ENCODE measurements at regions not wholly inside any gene's neighbourhood (a gene's known extent, or its start where the extent isn't known, plus 50 kb on each side); places are given as distances from the start of the nearest gene placed in this dataset.

DNA sequence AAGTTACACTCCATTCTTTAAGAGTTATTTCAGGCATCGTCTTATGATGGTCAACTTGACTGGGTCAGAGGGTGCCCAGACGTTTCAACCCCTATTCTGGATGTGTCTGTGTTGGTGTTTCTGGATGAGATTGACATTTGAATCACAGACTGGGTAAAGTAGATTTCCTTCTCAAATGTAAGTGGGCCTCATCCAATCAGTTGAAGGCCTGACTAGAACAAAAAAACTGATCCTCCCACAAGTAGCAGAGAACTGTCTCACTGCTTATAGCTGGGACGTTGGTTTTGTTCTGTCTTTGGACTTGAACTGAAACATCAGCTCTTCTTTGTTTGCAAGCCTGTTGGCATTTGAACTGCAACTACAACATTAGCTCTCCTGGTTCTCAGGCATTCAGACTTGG, 76.3 kb upstream of the LYZL1 start:
- TF ChIP-seq CTCF (IDR thresholded peaks at IDR 0.05) = no peak
- H3K27ac ChIP-seq = no peak overlapping the region
- H3K27me3 ChIP-seq = no peaks in the 10 kb centered on the region
- H3K4me1 ChIP-seq = no peaks in the 10 kb centered on the region
- H3K4me3 ChIP-seq = no peak overlapping the region
- no peak for DNase-seq
- no peaks in the 10 kb centered on the region for H3K36me3 ChIP-seq
- intact Hi-C loops (cut with DNase I; ENCODE audit: low total_unique reads) = no loop called here
- H3K9me3 ChIP-seq = peaks cover 0 to 13% (median 4%) of the 10 kb centered on the region in 3 donors

- no peaks in the 10 kb centered on the region for H3K27me3 ChIP-seq
- intact Hi-C loops (cut with DNase I; ENCODE audit: low total_unique reads) = no loop called here
- H3K4me1 ChIP-seq = no peaks in the 10 kb centered on the region
- H3K27ac ChIP-seq = no peak overlapping the region
- no peak for TF ChIP-seq CTCF (IDR thresholded peaks at IDR 0.05)
- H3K36me3 ChIP-seq = no peaks in the 10 kb centered on the region
- peaks cover 0 to 9% (median 0%) of the 10 kb centered on the region in 3 donors for H3K9me3 ChIP-seq
- no peak for DNase-seq
- no peak overlapping the region for H3K4me3 ChIP-seq
These were observed 74.3 kb upstream of the LYZL1 start for GRCh38 chr10:29214551-29214950.

DNA sequence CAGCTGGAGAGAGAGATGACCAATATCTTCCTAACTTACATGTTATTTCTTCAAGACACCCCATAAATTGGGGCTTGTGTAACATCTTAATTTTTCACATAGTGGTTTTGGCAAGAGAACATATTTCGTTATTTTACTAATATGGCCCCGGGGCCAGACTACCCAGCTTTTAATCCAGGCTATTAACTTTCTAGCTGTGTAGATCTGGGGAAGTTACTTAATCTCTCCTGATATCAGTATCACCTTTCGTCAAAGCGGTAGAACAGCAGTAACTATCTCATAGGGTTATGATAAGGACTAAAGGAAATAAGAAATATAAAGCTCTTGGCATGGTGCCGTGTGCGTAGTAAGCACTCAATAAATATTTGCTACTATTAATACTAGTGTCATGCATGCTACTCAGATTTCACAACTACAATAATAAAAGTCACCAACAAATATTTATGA, 71.6 kb upstream of the LYZL1 start:
- no peaks in the 10 kb centered on the region for H3K36me3 ChIP-seq
- H3K9me3 ChIP-seq = no peaks in the 10 kb centered on the region
- no peak overlapping the region for H3K27ac ChIP-seq
- no peaks in the 10 kb centered on the region for H3K4me1 ChIP-seq
- H3K27me3 ChIP-seq = peaks cover 0 to 8% of the 10 kb centered on the region in 2 donors
- TF ChIP-seq CTCF (IDR thresholded peaks at IDR 0.05) = no peak
- intact Hi-C loops (cut with DNase I; ENCODE audit: low total_unique reads) = no loop called here
- no peak for DNase-seq
- no peak overlapping the region for H3K4me3 ChIP-seq

DNA sequence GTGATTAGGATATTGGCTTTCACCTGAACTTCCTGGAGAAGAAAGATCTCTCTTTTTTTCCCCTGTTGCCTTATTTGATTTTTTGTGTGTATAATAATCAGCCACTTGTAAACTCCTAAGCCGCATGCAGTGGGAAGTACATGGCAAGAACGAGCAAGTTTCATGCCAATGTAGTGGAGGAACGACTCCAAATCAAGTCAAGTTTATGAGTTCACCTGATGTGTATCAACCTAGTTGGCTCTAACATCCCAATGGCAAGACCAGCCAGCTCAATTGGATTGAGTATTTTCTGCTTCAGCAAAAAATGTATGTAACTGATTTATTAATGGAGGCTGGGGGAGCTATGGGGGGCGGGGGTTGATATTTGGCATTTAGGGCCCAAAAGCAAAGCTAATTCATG, 65.5 kb upstream of the LYZL1 start:
- no peak for TF ChIP-seq CTCF (IDR thresholded peaks at IDR 0.05)
- peaks cover 0 to 14% of the 10 kb centered on the region in 2 donors for H3K27me3 ChIP-seq
- H3K4me1 ChIP-seq = no peaks in the 10 kb centered on the region
- no peak for DNase-seq
- no peak overlapping the region for H3K4me3 ChIP-seq
- no peaks in the 10 kb centered on the region for H3K36me3 ChIP-seq
- intact Hi-C loops (cut with DNase I; ENCODE audit: low total_unique reads) = no loop called here
- H3K9me3 ChIP-seq = no peaks in the 10 kb centered on the region
- H3K27ac ChIP-seq = no peak overlapping the region

DNA sequence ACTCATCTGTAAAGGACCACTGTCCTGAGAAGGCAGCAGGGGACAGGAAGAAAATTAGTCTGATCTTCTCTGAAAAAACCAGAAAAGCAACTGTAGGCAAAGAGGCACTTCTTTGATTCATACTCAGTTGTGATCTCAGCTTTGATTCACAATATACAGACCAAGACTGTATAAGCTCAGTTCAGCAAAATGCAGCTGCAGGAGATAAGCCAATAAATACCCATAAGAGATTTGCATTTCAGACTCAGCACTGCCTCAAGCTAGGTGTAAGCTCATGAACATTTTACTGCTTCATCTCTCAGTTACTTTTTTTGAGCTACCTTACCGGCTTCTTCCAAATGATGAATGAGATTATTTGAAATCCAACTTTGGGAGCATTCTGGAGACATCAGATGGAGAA, 64.2 kb upstream of the LYZL1 start:
- no peak for TF ChIP-seq CTCF (IDR thresholded peaks at IDR 0.05)
- H3K9me3 ChIP-seq = no peaks in the 10 kb centered on the region
- H3K27ac ChIP-seq = no peak overlapping the region
- no peak for DNase-seq
- H3K36me3 ChIP-seq = no peaks in the 10 kb centered on the region
- intact Hi-C loops (cut with DNase I; ENCODE audit: low total_unique reads) = no loop called here
- H3K27me3 ChIP-seq = peaks cover 0 to 14% of the 10 kb centered on the region in 2 donors
- H3K4me1 ChIP-seq = no peaks in the 10 kb centered on the region
- no peak overlapping the region for H3K4me3 ChIP-seq

DNA sequence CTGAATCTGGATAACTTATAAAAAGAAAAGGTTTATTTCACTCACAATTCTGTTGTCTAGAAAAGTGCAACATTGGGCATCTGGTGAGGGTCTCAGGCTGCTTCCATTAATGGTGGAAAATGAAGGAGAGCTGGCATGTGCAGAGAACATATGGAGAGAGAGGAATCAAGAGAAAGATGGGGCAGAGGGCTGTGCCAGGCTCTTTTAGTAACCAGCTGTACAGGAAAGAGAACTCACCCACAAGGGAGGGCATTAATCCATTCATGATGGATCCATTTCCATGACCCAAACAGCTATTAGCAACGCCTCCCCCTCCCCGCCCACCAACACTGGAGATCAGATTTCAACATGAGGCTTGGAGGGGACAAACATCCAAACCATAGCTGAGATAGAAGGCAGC, 61.7 kb upstream of the LYZL1 start:
- Histone ChIP-seq H3K27me3 (peaks cover 0 to 6% of the 10 kb centered on the region in 2 donors), H3K4me3 (no peak overlapping the region), H3K36me3 (no peaks in the 10 kb centered on the region), H3K27ac (no peak overlapping the region), H3K4me1 (no peaks in the 10 kb centered on the region), H3K9me3 (no peaks in the 10 kb centered on the region)
- TF ChIP-seq CTCF (IDR thresholded peaks at IDR 0.05) = no peak
- DNase-seq = no peak
- intact Hi-C loops (cut with DNase I; ENCODE audit: low total_unique reads) = no loop called here
